ENCODE measurements at regions not wholly inside any gene's neighbourhood (a gene's known extent, or its start where the extent isn't known, plus 50 kb on each side); places are given as distances from the start of the nearest gene placed in this dataset.

DNA sequence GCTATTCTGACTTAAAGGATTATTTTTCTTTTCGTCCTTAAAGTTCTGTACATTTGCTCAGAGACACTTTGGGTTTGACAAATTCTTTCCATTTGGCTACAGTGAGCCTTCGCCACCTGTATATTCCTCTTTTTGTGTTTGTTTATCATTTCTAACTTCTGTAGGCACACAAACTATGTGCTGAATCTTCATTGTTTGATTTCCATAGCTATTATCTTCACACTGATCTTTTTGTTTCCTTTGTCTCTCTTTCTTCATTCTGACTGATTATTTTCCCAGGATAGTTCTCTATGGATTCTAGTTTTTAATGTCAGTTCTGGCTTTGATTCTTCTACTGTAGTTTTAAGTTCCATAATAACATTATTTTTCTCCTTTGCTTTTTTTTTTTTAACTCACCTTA lies 350.2 kb downstream of the ZNF521 start:
- no peak overlapping the region for H3K9ac ChIP-seq (ENCODE audit: low read length)
- no peak for ATAC-seq (ENCODE audit: low read depth)
- Mint-ChIP-seq H3K27ac (no peak overlapping the region), H3K4me3 (no peak overlapping the region), H3K4me1 (peaks cover 10% of the 10 kb centered on the region), H3K27me3 (peaks cover 4% of the 10 kb centered on the region), H3K9me3 (ENCODE audit: insufficient read depth) (peaks cover 13% of the 10 kb centered on the region)
- no peak for DNase-seq
- H4K20me1 ChIP-seq (ENCODE audit: control insufficient read depth, insufficient read depth, low read length, poor library complexity, severe bottlenecking) = no peaks in the 10 kb centered on the region
- TF ChIP-seq EZH2 (IDR thresholded peaks at IDR 0.05; ENCODE audit: borderline replicate concordance, insufficient read depth, low read depth, low read length, poor library complexity, severe bottlenecking) = no peak
- peaks cover 0 to 10% (median 2%) of the 10 kb centered on the region in 3 donors for H3K9me3 ChIP-seq (ENCODE audit: control extremely low read depth in 1 of 3, control insufficient read depth in 2 of 3, insufficient read depth in 1 of 3, low read length in 2 of 3)
- POLR2A ChIA-PET = no interaction called here
- no peak overlapping the region for H3K4me3 ChIP-seq (ENCODE audit: control extremely low read depth in 1 of 5, extremely low read depth in 1 of 5, insufficient read depth in 1 of 5, low read depth in 2 of 5, low read length in 4 of 5)
- H2AFZ ChIP-seq (ENCODE audit: insufficient read depth, low read depth, low read length, poor library complexity, severe bottlenecking) = no peak overlapping the region
- CTCF ChIA-PET = no interaction called here
- H3K27me3 ChIP-seq (replicated peaks in 1 of 4; ENCODE audit: control extremely low read depth in 1 of 4, control insufficient read depth in 3 of 4, insufficient read depth in 4 of 4, low read length in 3 of 4) = peaks cover 0 to 2% (median 0%) of the 10 kb centered on the region in 4 experiments
- intact Hi-C loops (cut with micrococcal nuclease) = no loop called here
- no peaks in the 10 kb centered on the region for H3K4me1 ChIP-seq (ENCODE audit: control insufficient read depth in 2 of 2, insufficient read depth in 2 of 2, low read length in 2 of 2)
- no peaks in the 10 kb centered on the region for H3K36me3 ChIP-seq (replicated peaks in 1 of 2; ENCODE audit: control extremely low read depth in 1 of 2, control insufficient read depth in 1 of 2, extremely low read depth in 1 of 2, insufficient read depth in 2 of 2, low read length in 1 of 2)
- H3K4me2 ChIP-seq (replicated peaks; ENCODE audit: low read depth, low read length, poor library complexity, severe bottlenecking) = no peak overlapping the region
- no CpG with 5 or more reads among the region's 2 CpGs for WGBS (ENCODE audit: insufficient coverage)
- no peak overlapping the region for H3K27ac ChIP-seq (ENCODE audit: low read length in 2 of 2)
- H3K79me2 ChIP-seq (ENCODE audit: control insufficient read depth, insufficient read depth, low read length) = no peaks in the 10 kb centered on the region

DNA sequence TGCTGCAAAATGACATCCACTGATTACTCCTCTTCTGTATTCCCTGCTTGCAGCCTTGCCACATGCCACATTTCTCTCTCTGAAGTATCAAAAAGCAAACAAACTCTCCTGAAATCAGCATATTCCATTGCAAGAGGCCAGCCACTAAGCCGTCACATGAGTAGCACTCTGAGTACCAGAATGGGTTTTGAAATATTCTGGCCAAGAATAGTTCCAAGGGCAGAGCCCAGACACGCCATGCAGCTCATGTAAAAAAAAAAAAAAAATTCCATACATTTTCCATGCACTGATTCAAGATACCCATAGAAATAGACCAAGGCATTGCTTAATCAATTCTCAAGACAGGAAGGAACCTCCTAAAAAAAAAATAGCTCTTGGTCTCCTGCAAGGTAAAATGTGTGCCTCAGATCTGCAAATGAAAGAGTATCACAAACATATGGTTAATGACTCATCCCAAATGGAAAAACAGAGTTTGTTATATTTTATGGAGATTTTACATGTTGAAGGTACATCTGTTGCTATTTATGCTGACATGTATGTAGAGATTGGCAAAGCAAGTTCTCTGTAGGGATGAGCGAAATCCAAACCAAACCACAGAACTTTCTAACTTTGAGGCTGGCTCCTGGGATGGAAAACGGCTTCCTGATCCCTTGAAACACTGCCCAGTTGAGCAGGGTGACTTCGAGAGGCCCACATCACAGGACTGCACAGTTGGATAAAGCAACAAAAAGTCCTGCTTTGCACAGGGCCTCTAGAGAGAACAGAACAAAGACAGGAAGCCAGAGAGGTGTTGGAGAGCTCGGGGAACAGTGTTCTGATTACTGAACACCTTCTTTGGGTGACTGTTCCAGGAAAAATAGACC lies 346.2 kb downstream of the ZNF521 start:
- no peaks in the 10 kb centered on the region for H3K79me2 ChIP-seq (ENCODE audit: control insufficient read depth, insufficient read depth, low read length)
- H4K20me1 ChIP-seq (ENCODE audit: control insufficient read depth, insufficient read depth, low read length, poor library complexity, severe bottlenecking) = no peaks in the 10 kb centered on the region
- intact Hi-C loops (cut with micrococcal nuclease) = no loop called here
- Mint-ChIP-seq H3K4me1 (peaks cover 10% of the 10 kb centered on the region), H3K27me3 (peaks cover 4% of the 10 kb centered on the region), H3K4me3 (no peak overlapping the region), H3K9me3 (ENCODE audit: insufficient read depth) (peaks cover 4% of the 10 kb centered on the region), H3K27ac (no peak overlapping the region)
- CTCF ChIA-PET = no interaction called here
- no peak for DNase-seq
- no peak overlapping the region for H3K27ac ChIP-seq (ENCODE audit: low read length in 2 of 2)
- WGBS (ENCODE audit: insufficient coverage) = 45% methylated on average over 4 of the region's 6 CpGs
- H3K4me2 ChIP-seq (replicated peaks; ENCODE audit: low read depth, low read length, poor library complexity, severe bottlenecking) = no peak overlapping the region
- H3K9ac ChIP-seq (ENCODE audit: low read length) = no peak overlapping the region
- no peak for ATAC-seq (ENCODE audit: low read depth)
- H3K4me1 ChIP-seq (ENCODE audit: control insufficient read depth in 2 of 2, insufficient read depth in 2 of 2, low read length in 2 of 2) = no peaks in the 10 kb centered on the region
- H3K9me3 ChIP-seq (ENCODE audit: control extremely low read depth in 1 of 3, control insufficient read depth in 2 of 3, insufficient read depth in 1 of 3, low read length in 2 of 3) = peaks cover 0 to 3% (median 0%) of the 10 kb centered on the region in 3 donors
- no peaks in the 10 kb centered on the region for H3K27me3 ChIP-seq (replicated peaks in 1 of 4; ENCODE audit: control extremely low read depth in 1 of 4, control insufficient read depth in 3 of 4, insufficient read depth in 4 of 4, low read length in 3 of 4)
- TF ChIP-seq, protein P1, sequence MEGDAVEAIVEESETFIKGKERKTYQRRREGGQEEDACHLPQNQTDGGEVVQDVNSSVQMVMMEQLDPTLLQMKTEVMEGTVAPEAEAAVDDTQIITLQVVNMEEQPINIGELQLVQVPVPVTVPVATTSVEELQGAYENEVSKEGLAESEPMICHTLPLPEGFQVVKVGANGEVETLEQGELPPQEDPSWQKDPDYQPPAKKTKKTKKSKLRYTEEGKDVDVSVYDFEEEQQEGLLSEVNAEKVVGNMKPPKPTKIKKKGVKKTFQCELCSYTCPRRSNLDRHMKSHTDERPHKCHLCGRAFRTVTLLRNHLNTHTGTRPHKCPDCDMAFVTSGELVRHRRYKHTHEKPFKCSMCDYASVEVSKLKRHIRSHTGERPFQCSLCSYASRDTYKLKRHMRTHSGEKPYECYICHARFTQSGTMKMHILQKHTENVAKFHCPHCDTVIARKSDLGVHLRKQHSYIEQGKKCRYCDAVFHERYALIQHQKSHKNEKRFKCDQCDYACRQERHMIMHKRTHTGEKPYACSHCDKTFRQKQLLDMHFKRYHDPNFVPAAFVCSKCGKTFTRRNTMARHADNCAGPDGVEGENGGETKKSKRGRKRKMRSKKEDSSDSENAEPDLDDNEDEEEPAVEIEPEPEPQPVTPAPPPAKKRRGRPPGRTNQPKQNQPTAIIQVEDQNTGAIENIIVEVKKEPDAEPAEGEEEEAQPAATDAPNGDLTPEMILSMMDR (IDR thresholded peaks at IDR 0.05) = no peak
- TF ChIP-seq EZH2 (IDR thresholded peaks at IDR 0.05; ENCODE audit: borderline replicate concordance, insufficient read depth, low read depth, low read length, poor library complexity, severe bottlenecking) = no peak
- no peak overlapping the region for H3K4me3 ChIP-seq (ENCODE audit: control extremely low read depth in 1 of 5, extremely low read depth in 1 of 5, insufficient read depth in 1 of 5, low read depth in 2 of 5, low read length in 4 of 5)
- POLR2A ChIA-PET = no interaction called here
- H2AFZ ChIP-seq (ENCODE audit: insufficient read depth, low read depth, low read length, poor library complexity, severe bottlenecking) = no peak overlapping the region
- no peaks in the 10 kb centered on the region for H3K36me3 ChIP-seq (replicated peaks in 1 of 2; ENCODE audit: control extremely low read depth in 1 of 2, control insufficient read depth in 1 of 2, extremely low read depth in 1 of 2, insufficient read depth in 2 of 2, low read length in 1 of 2)

Data from B cell (primary cell).